Thyroid gland (tissue), 4 donors: ENCODE measurements at regions not wholly inside any gene's neighbourhood (a gene's known extent, or its start where the extent isn't known, plus 50 kb on each side); places are given as distances from the start of the nearest gene placed in this dataset.

Experiments
- CTCF ChIP-seq, 6 experiments: fragments of 200-600 bp in 3 of 6; fragments of 450-650 bp in 3 of 6; sonication (generic) in 3 of 6; IDR thresholded peaks; one replicate each; pipeline ENCODE4 v1.5.1; 2016 to 2019; ENCODE audit warnings: antibody characterized with exemption in 6 of 6, mild to moderate bottlenecking in 2 of 6, inconsistent platforms in 1 of 6, moderate library complexity in 1 of 6
- POLR2A ChIP-seq, 2 donors: fragments of 450-650 bp; IDR thresholded peaks; one replicate each; pipeline ENCODE4 v1.6.1; 2017; ENCODE audit warnings: antibody characterized with exemption in 2 of 2, mild to moderate bottlenecking in 2 of 2, moderate library complexity in 1 of 2

GRCh38 chr4:30904588-30904987 is 184.4 kb downstream of the PCDH7 start:
- TF ChIP-seq CTCF (IDR thresholded peaks at IDR 0.05) (no peak), POLR2A (IDR thresholded peaks at IDR 0.05) (no peak)
